Breast epithelium (tissue), 4 donors: ENCODE measurements at regions not wholly inside any gene's neighbourhood (a gene's known extent, or its start where the extent isn't known, plus 50 kb on each side); places are given as distances from the start of the nearest gene placed in this dataset.

Source experiments
- DNase-seq, 2 donors: peaks; one replicate each; pipeline ENCODE4 v3.0.0-alpha.2; 2019; ENCODE audit warnings: low spot score in 2 of 2
- H3K27ac ChIP-seq, 2 donors: fragments of 200-600 bp; sonication (generic) in 1 of 2; one replicate each; pipeline ENCODE4 v1.5.1; 2016 to 2019; ENCODE audit warnings: mild to moderate bottlenecking in 1 of 2
- H3K27me3 ChIP-seq, 2 donors: fragments of 200-600 bp; sonication (generic) in 1 of 2; one replicate each; pipeline versions ENCODE4 v1.5.1 to v1.6.0; 2017 to 2019; ENCODE audit warnings: control low read depth in 1 of 2, mild to moderate bottlenecking in 1 of 2
- H3K36me3 ChIP-seq: fragments of 200-600 bp; one replicate; pipeline ENCODE4 v1.5.1; 2019
- H3K4me1 ChIP-seq, 2 donors: fragments of 200-600 bp; sonication (generic); one replicate each; pipeline ENCODE4 v1.5.1; 2016 to 2019; ENCODE audit warnings: control low read depth in 1 of 2
- H3K4me3 ChIP-seq, 3 donors: fragments of 200-600 bp; sonication (generic); 1 replicate in 2 of 3; 2 replicates in 1 of 3; pipeline ENCODE4 v1.5.1; 2016 to 2019; ENCODE audit warnings: mild to moderate bottlenecking in 3 of 3, moderate library complexity in 2 of 3
- H3K9me3 ChIP-seq, 2 donors: fragments of 200-600 bp; sonication (generic) in 1 of 2; one replicate each; pipeline ENCODE4 v1.5.1; 2016 to 2019; ENCODE audit warnings: control low read depth in 1 of 2
- POLR2A ChIP-seq: fragments of 450-650 bp; IDR thresholded peaks from one replicate; pipeline ENCODE4 v1.6.1; 2016; ENCODE audit warnings: antibody characterized with exemption, mild to moderate bottlenecking, moderate library complexity
- POLR2AphosphoS5 ChIP-seq, 3 donors: sonication (generic); formaldehyde crosslinking; IDR thresholded peaks; one replicate each; pipeline ENCODE4 v1.6.1; 2017; ENCODE audit warnings: antibody characterized with exemption in 3 of 3
- intact Hi-C: fragments of 100-400 bp; cut with DNase I; formaldehyde crosslinking; loops from one replicate; pipeline ENCODE4 v1.15.1; 2023; ENCODE audit warnings: low total_unique reads
- TF ChIP-seq, protein P1 (sequence below), 3 donors: fragments of 450-650 bp; IDR thresholded peaks; one replicate each; pipeline ENCODE4 v1.5.1; 2016 to 2017; ENCODE audit warnings: antibody characterized with exemption in 3 of 3, mild to moderate bottlenecking in 3 of 3, moderate library complexity in 3 of 3

DNA sequence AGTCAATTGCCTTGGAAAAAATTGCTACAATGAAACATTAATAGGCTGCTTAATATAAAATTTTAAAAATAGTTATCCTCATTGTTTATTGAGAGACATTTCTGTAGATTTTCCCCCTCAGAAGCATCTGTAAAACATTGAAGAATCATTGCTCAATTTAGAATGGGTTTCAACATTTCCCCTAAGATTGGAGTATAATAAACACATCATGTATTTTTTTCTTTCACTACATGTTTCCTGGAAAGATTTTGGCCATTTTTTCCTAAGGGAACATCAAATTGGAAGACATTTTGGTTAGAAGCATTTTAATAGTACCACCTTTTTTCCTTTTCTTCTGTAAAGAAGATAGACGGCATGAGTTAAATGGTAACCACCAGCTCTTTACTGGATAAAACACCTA is 443.2 kb upstream of the SPHKAP start:
- no peak overlapping the region for H3K4me3 ChIP-seq
- DNase-seq: no peak
- H3K27me3 ChIP-seq: no peaks in the 10 kb centered on the region
- no peaks in the 10 kb centered on the region for H3K4me1 ChIP-seq
- no peak for TF ChIP-seq POLR2A
- TF ChIP-seq, protein P1, sequence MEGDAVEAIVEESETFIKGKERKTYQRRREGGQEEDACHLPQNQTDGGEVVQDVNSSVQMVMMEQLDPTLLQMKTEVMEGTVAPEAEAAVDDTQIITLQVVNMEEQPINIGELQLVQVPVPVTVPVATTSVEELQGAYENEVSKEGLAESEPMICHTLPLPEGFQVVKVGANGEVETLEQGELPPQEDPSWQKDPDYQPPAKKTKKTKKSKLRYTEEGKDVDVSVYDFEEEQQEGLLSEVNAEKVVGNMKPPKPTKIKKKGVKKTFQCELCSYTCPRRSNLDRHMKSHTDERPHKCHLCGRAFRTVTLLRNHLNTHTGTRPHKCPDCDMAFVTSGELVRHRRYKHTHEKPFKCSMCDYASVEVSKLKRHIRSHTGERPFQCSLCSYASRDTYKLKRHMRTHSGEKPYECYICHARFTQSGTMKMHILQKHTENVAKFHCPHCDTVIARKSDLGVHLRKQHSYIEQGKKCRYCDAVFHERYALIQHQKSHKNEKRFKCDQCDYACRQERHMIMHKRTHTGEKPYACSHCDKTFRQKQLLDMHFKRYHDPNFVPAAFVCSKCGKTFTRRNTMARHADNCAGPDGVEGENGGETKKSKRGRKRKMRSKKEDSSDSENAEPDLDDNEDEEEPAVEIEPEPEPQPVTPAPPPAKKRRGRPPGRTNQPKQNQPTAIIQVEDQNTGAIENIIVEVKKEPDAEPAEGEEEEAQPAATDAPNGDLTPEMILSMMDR (IDR thresholded peaks at IDR 0.05): no peak
- TF ChIP-seq POLR2AphosphoS5 (IDR thresholded peaks at IDR 0.05): no peak
- no peaks in the 10 kb centered on the region for H3K9me3 ChIP-seq
- intact Hi-C loops: no loop called here
- no peaks in the 10 kb centered on the region for H3K36me3 ChIP-seq
- H3K27ac ChIP-seq: no peak overlapping the region

DNA sequence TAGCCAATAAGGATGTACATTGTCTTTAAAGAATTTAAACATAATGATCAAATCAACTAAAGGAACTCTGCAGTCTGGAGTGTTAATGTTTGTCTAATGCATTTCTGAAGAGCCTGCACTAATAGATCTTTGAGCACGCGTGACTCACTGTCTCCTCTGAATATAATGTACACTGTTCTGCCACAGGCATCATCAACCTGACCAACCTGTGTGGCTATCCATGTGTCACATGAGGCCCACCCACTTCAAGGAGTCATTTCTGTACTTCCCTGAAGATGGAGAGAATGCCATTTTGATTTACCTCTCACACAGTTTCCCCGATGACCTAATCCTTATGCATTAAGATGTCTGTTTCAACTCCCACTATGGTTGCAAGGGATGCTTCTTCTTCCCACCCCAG is 434.0 kb upstream of the SPHKAP start:
- H3K27me3 ChIP-seq: no peaks in the 10 kb centered on the region
- no peak for DNase-seq
- H3K27ac ChIP-seq: no peak overlapping the region
- H3K4me3 ChIP-seq: no peak overlapping the region
- H3K36me3 ChIP-seq: no peaks in the 10 kb centered on the region
- intact Hi-C loops: no loop called here
- no peaks in the 10 kb centered on the region for H3K4me1 ChIP-seq
- H3K9me3 ChIP-seq: no peaks in the 10 kb centered on the region
- TF ChIP-seq POLR2A (no peak), POLR2AphosphoS5 (IDR thresholded peaks at IDR 0.05) (no peak)
- TF ChIP-seq, protein P1 (IDR thresholded peaks at IDR 0.05): no peak

DNA sequence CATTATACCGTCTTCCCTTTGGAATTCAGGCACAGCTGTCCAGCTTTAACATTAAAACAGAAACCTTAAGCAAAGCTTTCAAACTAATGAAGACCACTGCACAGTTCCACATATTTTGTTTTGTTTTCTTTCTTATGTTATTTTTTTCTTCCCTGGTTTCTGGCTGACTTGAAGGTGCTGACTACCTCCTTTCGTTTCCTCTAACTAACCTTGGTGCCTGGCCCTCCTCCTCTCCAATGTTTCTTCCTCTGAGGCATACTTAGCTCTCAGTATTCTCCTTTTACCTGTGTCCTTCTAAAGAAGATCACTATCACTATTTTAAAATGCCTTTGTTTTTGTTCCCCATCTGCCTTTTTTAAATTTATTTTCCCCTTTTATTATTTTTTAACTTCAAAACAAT is 433.3 kb upstream of the SPHKAP start:
- TF ChIP-seq POLR2AphosphoS5 (IDR thresholded peaks at IDR 0.05): no peak
- TF ChIP-seq, protein P1 (IDR thresholded peaks at IDR 0.05): no peak
- no peak for TF ChIP-seq POLR2A
- no peak overlapping the region for H3K4me3 ChIP-seq
- H3K27ac ChIP-seq: no peak overlapping the region
- intact Hi-C loops: no loop called here
- H3K9me3 ChIP-seq: no peaks in the 10 kb centered on the region
- H3K27me3 ChIP-seq: no peaks in the 10 kb centered on the region
- H3K4me1 ChIP-seq: no peaks in the 10 kb centered on the region
- DNase-seq: no peak
- H3K36me3 ChIP-seq: no peaks in the 10 kb centered on the region

DNA sequence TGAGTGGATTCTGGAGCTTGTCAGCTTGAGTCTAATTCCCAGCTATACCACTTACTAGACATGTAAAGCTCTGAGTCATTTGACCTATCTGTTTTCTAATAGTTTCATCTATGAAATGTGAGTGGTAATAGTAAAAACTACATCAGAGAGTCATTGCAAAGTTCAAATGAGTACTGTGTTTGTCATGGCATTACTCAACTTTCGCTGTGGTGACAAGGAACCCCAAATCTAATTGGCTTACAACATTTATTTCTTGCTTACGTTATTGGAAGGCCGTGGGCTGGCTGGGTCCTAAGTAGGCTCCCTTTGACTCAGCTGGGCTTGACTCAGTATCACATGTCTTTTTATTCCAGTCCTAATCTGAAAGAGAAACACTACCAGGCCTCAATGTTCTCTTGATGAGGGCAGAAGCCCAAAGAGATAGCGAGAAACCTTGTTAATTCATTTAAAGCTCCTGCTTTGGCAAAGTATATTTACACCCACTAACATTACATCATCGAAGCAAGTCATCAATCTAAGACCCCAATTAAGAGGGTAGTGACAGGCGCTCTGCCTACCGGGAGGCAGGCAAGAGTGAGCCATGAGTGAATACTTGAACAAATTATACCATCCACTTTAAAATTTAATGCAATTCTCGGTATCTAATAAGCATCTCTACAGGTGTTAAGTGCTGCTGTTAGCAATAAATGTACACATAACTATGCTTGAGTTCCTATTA is 431.8 kb upstream of the SPHKAP start:
- H3K4me3 ChIP-seq: no peak overlapping the region
- intact Hi-C loops: no loop called here
- DNase-seq: no peak

DNA sequence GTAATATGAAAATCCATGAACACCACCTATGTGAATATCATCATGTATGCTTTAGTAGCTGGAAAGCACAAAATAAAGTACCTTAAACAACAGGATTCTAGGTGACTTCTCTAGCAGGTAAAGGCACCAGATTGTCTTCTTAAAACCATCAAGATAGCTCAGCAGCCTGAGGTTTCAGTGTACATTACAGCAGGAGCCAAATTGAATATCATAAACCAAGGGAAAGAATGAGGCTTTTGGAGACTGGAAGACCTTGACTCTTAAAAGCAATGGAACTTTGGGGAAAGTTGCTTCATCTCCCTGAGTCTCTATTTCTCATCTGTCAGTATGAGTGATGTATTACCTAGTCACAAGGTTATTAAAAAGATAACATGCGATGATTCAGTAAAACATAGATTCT is 429.7 kb upstream of the SPHKAP start:
- Histone ChIP-seq H3K4me3 (no peak overlapping the region), H3K4me1 (no peaks in the 10 kb centered on the region), H3K36me3 (no peaks in the 10 kb centered on the region), H3K27me3 (no peaks in the 10 kb centered on the region), H3K9me3 (no peaks in the 10 kb centered on the region), H3K27ac (no peak overlapping the region)
- no peak for DNase-seq
- intact Hi-C loops: no loop called here
- TF ChIP-seq POLR2A (no peak), POLR2AphosphoS5 (IDR thresholded peaks at IDR 0.05) (no peak)
- TF ChIP-seq, protein P1 (IDR thresholded peaks at IDR 0.05): no peak

More for the DNA sequence above, 431.8 kb upstream of the SPHKAP start:
- H3K27ac ChIP-seq: no peak overlapping the region
- H3K27me3 ChIP-seq: no peaks in the 10 kb centered on the region
- no peaks in the 10 kb centered on the region for H3K36me3 ChIP-seq
- H3K4me1 ChIP-seq: no peaks in the 10 kb centered on the region
- no peaks in the 10 kb centered on the region for H3K9me3 ChIP-seq
- TF ChIP-seq, protein P1 (IDR thresholded peaks at IDR 0.05): no peak
- TF ChIP-seq POLR2AphosphoS5 (IDR thresholded peaks at IDR 0.05) (no peak), POLR2A (no peak)
